Skeletal muscle tissue (tissue), 3 donors: ENCODE measurements at regions not wholly inside any gene's neighbourhood (a gene's known extent, or its start where the extent isn't known, plus 50 kb on each side); places are given as distances from the start of the nearest gene placed in this dataset.

Experiments used
- H3K27ac ChIP-seq: one replicate; pipeline ENCODE4 v1.7.0; 2013; ENCODE audit warnings: mild to moderate bottlenecking, low read depth, low read length, inconsistent platforms
- H3K27me3 ChIP-seq, 3 donors: one replicate each; pipeline ENCODE4 v1.7.0; 2013; ENCODE audit warnings: low read length in 3 of 3; ENCODE audit not compliant: control insufficient read depth in 3 of 3, insufficient read depth in 3 of 3
- H3K36me3 ChIP-seq, 3 donors: one replicate each; pipeline ENCODE4 v1.7.0; 2013; ENCODE audit warnings: low read length in 3 of 3; ENCODE audit not compliant: control insufficient read depth in 3 of 3, insufficient read depth in 3 of 3
- H3K4me1 ChIP-seq, 3 donors: one replicate each; pipeline ENCODE4 v1.7.0; 2013; ENCODE audit warnings: low read length in 3 of 3, mild to moderate bottlenecking in 3 of 3; ENCODE audit not compliant: control insufficient read depth in 3 of 3, insufficient read depth in 3 of 3
- H3K4me3 ChIP-seq, 3 donors: one replicate each; pipeline ENCODE4 v1.7.0; 2013; ENCODE audit warnings: low read length in 3 of 3
- H3K9ac ChIP-seq, 3 donors: one replicate each; pipeline ENCODE4 v1.7.0; 2013; ENCODE audit warnings: low read length in 3 of 3, mild to moderate bottlenecking in 3 of 3, moderate library complexity in 2 of 3, low read depth in 1 of 3
- H3K9me3 ChIP-seq, 3 donors: one replicate each; pipeline ENCODE4 v1.7.0; 2013; ENCODE audit warnings: low read length in 3 of 3; ENCODE audit not compliant: control insufficient read depth in 3 of 3
- donor health status: Osteomylitis.

GRCh38 chr6:16922282-16922681 is 161.0 kb upstream of the ATXN1 start:
- Histone ChIP-seq H3K4me3 (no peak overlapping the region), H3K27me3 (no peaks in the 10 kb centered on the region), H3K9me3 (no peaks in the 10 kb centered on the region), H3K36me3 (no peaks in the 10 kb centered on the region), H3K4me1 (no peaks in the 10 kb centered on the region), H3K27ac (no peak overlapping the region), H3K9ac (no peak overlapping the region)

DNA sequence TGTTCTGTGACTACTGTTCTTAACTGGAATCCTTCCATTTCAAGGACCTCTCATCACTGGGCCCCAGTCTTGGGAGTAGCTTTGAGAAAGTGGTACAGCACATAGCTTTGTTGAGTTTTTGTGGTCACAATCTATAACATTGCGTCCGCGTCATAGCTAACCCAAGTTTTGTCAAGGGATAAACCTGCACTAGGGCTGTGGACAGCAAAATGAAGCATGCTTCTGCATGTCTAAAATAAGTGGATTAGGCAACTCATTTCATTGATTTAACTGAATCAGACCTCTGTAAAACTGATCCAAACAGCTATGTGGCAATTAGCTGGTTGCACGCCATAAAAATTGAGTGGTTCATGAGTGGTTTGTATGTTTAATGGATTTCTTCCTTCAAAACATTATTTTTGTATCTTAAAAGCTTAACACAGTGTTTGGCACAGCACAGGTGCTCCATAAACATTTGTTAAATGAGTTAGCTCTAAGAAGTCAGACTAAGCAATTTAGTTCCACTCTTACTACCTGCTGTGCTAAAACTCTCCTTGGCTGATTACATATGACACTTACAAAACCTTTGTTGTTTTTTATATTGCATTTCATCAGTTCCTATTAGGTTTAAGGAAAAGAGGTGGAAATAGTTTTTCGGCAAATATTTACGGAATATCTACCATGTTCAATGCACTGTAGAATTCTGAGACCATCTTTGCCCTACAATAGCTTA is 160.3 kb upstream of the ATXN1 start:
- no peaks in the 10 kb centered on the region for H3K36me3 ChIP-seq
- H3K9ac ChIP-seq: no peak overlapping the region

DNA sequence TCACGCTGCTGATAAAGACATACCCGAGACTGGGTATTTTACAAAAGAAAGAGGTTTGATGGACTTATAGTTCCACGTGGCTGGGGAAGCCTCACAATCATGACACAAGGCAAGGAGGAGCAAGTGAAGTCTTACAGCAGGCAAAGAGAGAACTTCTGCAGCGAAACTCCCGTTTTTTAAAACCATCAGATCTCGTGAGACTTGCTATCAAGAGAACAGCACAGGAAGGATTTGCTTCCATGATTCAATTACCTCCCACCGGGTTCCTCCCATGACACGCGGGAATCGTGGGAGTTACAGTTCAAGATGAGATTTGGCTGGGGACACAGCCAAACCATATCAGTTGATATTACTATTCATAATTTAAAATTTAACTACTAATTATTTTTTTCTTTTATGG is 157.3 kb upstream of the ATXN1 start:
- Histone ChIP-seq H3K27me3 (no peaks in the 10 kb centered on the region), H3K4me1 (no peaks in the 10 kb centered on the region), H3K36me3 (no peaks in the 10 kb centered on the region), H3K9ac (no peak overlapping the region), H3K27ac (no peak overlapping the region), H3K9me3 (no peaks in the 10 kb centered on the region), H3K4me3 (no peak overlapping the region)

More for the DNA sequence above, 160.3 kb upstream of the ATXN1 start:
- no peak overlapping the region for H3K27ac ChIP-seq
- H3K27me3 ChIP-seq: no peaks in the 10 kb centered on the region
- H3K4me1 ChIP-seq: no peaks in the 10 kb centered on the region
- H3K9me3 ChIP-seq: no peaks in the 10 kb centered on the region
- no peak overlapping the region for H3K4me3 ChIP-seq

GRCh38 chr6:16914184-16914583 is 152.9 kb upstream of the ATXN1 start:
- Histone ChIP-seq H3K9ac (no peak overlapping the region), H3K27me3 (no peaks in the 10 kb centered on the region), H3K4me3 (no peak overlapping the region), H3K27ac (no peak overlapping the region), H3K4me1 (no peaks in the 10 kb centered on the region), H3K36me3 (no peaks in the 10 kb centered on the region), H3K9me3 (no peaks in the 10 kb centered on the region)

GRCh38 chr6:16912756-16913155 is 151.5 kb upstream of the ATXN1 start:
- Histone ChIP-seq H3K27me3 (no peaks in the 10 kb centered on the region), H3K4me3 (no peak overlapping the region), H3K9me3 (no peaks in the 10 kb centered on the region), H3K4me1 (no peaks in the 10 kb centered on the region), H3K9ac (no peak overlapping the region), H3K27ac (no peak overlapping the region), H3K36me3 (no peaks in the 10 kb centered on the region)

- Histone ChIP-seq H3K9me3 (no peaks in the 10 kb centered on the region), H3K4me1 (no peaks in the 10 kb centered on the region), H3K27ac (no peak overlapping the region), H3K4me3 (no peak overlapping the region), H3K27me3 (no peaks in the 10 kb centered on the region), H3K36me3 (no peaks in the 10 kb centered on the region), H3K9ac (no peak overlapping the region)
Observed at GRCh38 chr6:16911088-16911487, 149.8 kb upstream of the ATXN1 start.

DNA sequence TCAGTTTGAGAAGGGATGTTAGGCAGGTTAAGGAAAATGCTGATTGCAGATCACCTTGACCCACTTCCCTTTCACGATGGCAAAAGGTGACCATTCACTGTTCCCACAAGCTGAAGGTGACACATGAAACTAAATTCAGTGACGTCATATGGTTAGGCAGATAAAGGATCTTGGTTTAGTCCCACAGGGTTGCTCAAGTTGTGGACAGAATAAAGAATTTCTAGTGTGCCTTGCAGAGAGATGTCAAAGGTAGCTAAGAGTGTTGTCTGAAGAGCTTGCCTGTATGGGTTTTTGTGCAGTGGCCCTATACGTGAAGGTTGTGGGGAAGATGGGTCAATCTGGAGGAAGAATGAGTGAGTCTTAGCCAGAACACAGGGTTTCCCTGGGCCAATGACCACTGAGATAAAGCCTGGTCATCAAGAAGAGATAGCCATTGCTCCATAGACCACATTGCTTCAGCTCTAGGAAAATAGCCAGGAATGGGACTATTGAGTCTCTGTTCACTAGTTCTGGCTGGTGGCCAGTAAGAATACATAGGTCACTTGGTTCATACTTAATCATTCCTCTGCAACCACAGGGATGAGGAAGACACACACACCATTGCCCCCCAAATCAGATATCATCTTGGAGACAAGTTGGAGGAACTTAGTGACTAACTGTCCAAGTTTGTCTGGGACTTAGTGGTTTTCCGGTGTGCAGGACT is 148.5 kb upstream of the ATXN1 start:
- H3K4me1 ChIP-seq: no peaks in the 10 kb centered on the region
- no peak overlapping the region for H3K4me3 ChIP-seq
- no peaks in the 10 kb centered on the region for H3K9me3 ChIP-seq
- H3K9ac ChIP-seq: no peak overlapping the region
- no peaks in the 10 kb centered on the region for H3K27me3 ChIP-seq
- no peak overlapping the region for H3K27ac ChIP-seq
- H3K36me3 ChIP-seq: no peaks in the 10 kb centered on the region

DNA sequence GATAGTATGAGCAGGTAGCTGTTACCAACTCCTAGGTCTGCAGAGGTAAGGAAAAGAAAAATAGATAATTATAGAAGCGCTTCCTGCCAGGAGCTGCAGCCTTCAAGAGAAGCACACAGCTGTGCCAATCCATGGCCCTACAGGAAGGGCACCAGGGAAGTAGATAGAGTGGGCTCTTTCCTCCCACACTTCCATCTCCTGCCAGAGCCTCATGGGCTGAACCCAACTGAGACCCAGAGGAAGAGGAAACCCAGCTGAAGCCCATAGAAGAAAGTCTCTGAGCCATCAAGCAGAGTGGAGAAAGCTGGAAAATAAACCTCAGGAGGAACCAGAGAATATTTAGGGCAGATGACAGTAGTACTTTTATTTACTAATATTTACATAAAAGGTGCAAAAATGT is 146.7 kb upstream of the ATXN1 start:
- no peaks in the 10 kb centered on the region for H3K27me3 ChIP-seq
- H3K36me3 ChIP-seq: no peaks in the 10 kb centered on the region
- H3K4me1 ChIP-seq: peaks cover 3 to 6% (median 5%) of the 10 kb centered on the region in 3 donors
- H3K9ac ChIP-seq: no peak overlapping the region
- H3K27ac ChIP-seq: no peak overlapping the region
- no peak overlapping the region for H3K4me3 ChIP-seq
- H3K9me3 ChIP-seq: no peaks in the 10 kb centered on the region

DNA sequence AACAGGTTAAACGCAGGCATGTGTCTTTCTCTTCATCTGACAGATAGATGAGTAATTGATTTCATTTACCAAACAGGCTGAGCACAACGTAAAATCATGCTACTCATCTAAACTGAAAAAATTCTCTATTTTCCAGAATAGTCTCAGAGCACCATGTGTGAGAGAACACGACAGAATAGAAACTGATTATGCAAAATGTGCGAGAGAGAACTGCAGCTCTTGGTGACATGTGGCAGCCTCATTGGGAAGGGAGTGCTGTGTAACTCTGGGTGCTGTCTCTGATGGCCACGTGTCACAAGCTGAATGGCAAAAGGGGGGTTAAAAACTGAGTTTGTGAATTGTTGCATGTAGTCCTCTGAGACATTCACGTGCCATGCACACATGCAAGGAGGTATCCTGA is 143.7 kb upstream of the ATXN1 start:
- Histone ChIP-seq H3K9me3 (no peaks in the 10 kb centered on the region), H3K27ac (no peak overlapping the region), H3K4me3 (no peak overlapping the region), H3K36me3 (no peaks in the 10 kb centered on the region), H3K9ac (no peak overlapping the region), H3K27me3 (no peaks in the 10 kb centered on the region), H3K4me1 (peaks cover 3 to 13% (median 6%) of the 10 kb centered on the region in 3 donors)

- H3K27ac ChIP-seq: peak overlapping the region; percentile 5
- H3K36me3 ChIP-seq: no peaks in the 10 kb centered on the region
- H3K4me1 ChIP-seq: peaks cover 3 to 13% (median 6%) of the 10 kb centered on the region in 3 donors
- no peaks in the 10 kb centered on the region for H3K9me3 ChIP-seq
- no peaks in the 10 kb centered on the region for H3K27me3 ChIP-seq
- H3K4me3 ChIP-seq: no peak overlapping the region
- H3K9ac ChIP-seq: no peak overlapping the region
Observed at GRCh38 chr6:16903470-16903869, 142.2 kb upstream of the ATXN1 start.
